K562 (cell line): ENCODE measurements at regions not wholly inside any gene's neighbourhood (a gene's known extent, or its start where the extent isn't known, plus 50 kb on each side); places are given as distances from the start of the nearest gene placed in this dataset.

Source experiments
- ATAC-seq: fragments of 200-7000 bp; cut with Tn5 transposase; 3 replicates; pipeline ENCODE4 v1.9.1; 2020; ENCODE audit warnings: moderate library complexity
- BruUV-seq: library from RNA; stranded (reverse); fragments of 400-500 nt; replicated peaks from 2 replicates; lab custom pipeline; 2021; lab: Mats Ljungman, UMichigan
- CTCF ChIA-PET: fragments of 300-600 bp; formaldehyde crosslinking; extraction: SDS; loops from one replicate; lab custom pipeline; 2021; ENCODE audit warnings: low intra/inter-chr PET ratio; lab: Yijun Ruan, JAX
- POLR2A ChIA-PET: fragments of 300-600, 350-650 bp; sonication (Branson Sonifier 250); formaldehyde crosslinking; extraction: SDS; loops from one replicate; lab custom pipeline; 2021; ENCODE audit warnings: antibody characterized with exemption, inconsistent platforms; lab: Yijun Ruan, JAX
- DNase-seq, 4 experiments: peaks; one replicate each; pipeline versions ENCODE4 v3.0.0 to v3.0.0-alpha.2; 2011 to 2018; ENCODE audit warnings: low spot score in 3 of 4, mixed read lengths in 3 of 4; ENCODE audit errors: extremely low read depth in 1 of 4
- FAIRE-seq: peaks from 2 replicates; lab custom pipeline; 2011; peaks lifted over from hg19 to GRCh38; lab: Jason Lieb, UNC
- H2AFZ ChIP-seq: 2 replicates; pipeline ENCODE4 v1.6.0; 2011; ENCODE audit warnings: low read depth, low read length, control low read depth, inconsistent platforms
- H3K27ac ChIP-seq: fragments of 200-600 bp; 3 replicates; pipeline ENCODE4 v1.8.0; 2011; ENCODE audit warnings: low read depth, mild to moderate bottlenecking, control low read depth, inconsistent platforms, low read length, moderate library complexity, mixed read lengths; ENCODE audit errors: extremely low read depth
- H3K27me3 ChIP-seq, 2 experiments: fragments of 300-600 bp in 1 of 2; 2 replicates in 1 of 2; 3 replicates in 1 of 2; pipeline versions ENCODE4 v1.6.0 to v1.8.0; 2011; ENCODE audit warnings: inconsistent platforms in 2 of 2, low read length in 2 of 2, mild to moderate bottlenecking in 1 of 2, mixed read lengths in 1 of 2, moderate library complexity in 1 of 2; ENCODE audit not compliant: control insufficient read depth in 2 of 2, insufficient read depth in 2 of 2
- H3K36me3 ChIP-seq: fragments of 300-600 bp; 3 replicates; pipeline ENCODE4 v1.8.0; 2011; ENCODE audit warnings: mild to moderate bottlenecking, low read length, inconsistent platforms; ENCODE audit not compliant: control insufficient read depth, insufficient read depth
- H3K4me1 ChIP-seq, 2 experiments: fragments of 200-600 bp in 1 of 2; replicated peaks in 1 of 2; 2 replicates in 1 of 2; 3 replicates in 1 of 2; pipeline versions ENCODE4 v1.5.1 to v1.8.0; 2011; ENCODE audit warnings: inconsistent platforms in 2 of 2, low read length in 2 of 2, mild to moderate bottlenecking in 1 of 2, mixed read lengths in 1 of 2, moderate library complexity in 1 of 2; ENCODE audit not compliant: control insufficient read depth in 2 of 2, insufficient read depth in 2 of 2
- H3K4me2 ChIP-seq: 2 replicates; pipeline ENCODE4 v1.6.1; 2011; ENCODE audit warnings: low read length, control low read depth, inconsistent platforms, mixed read lengths; ENCODE audit not compliant: insufficient read depth
- H3K4me3 ChIP-seq: fragments of 200-600 bp; sonication (generic), shearing (Covaris generic); 2 replicates; pipeline ENCODE4 v1.5.1; 2016; ENCODE audit warnings: control low read depth, inconsistent platforms
- H3K79me2 ChIP-seq: fragments of 200-600 bp; 3 replicates; pipeline ENCODE4 v1.8.0; 2011; ENCODE audit warnings: low read length, inconsistent platforms; ENCODE audit not compliant: control insufficient read depth, insufficient read depth
- H3K9ac ChIP-seq, 2 experiments: 2 replicates each; pipeline versions ENCODE4 v1.6.0 to v1.6.1; 2011; ENCODE audit warnings: low read depth in 2 of 2, low read length in 2 of 2, control low read depth in 1 of 2, inconsistent platforms in 1 of 2, mild to moderate bottlenecking in 1 of 2, mixed read lengths in 1 of 2; ENCODE audit not compliant: insufficient read depth in 1 of 2
- H3K9me1 ChIP-seq: one replicate; pipeline ENCODE4 v1.6.0; 2011; ENCODE audit warnings: inconsistent platforms, mild to moderate bottlenecking, low read length, moderate library complexity; ENCODE audit not compliant: control insufficient read depth, insufficient read depth
- H3K9me3 ChIP-seq: replicated peaks from 2 replicates; pipeline ENCODE4 v1.5.1; 2011; ENCODE audit warnings: low read depth, low read length, inconsistent platforms; ENCODE audit not compliant: control insufficient read depth, insufficient read depth
- H4K20me1 ChIP-seq: replicated peaks from 2 replicates; pipeline ENCODE4 v1.6.1; 2011; ENCODE audit warnings: low read length, inconsistent platforms, mixed read lengths; ENCODE audit not compliant: control insufficient read depth, insufficient read depth
- DACH1 ChIP-seq: fragments of 450-650 bp; IDR thresholded peaks from 2 replicates; pipeline ENCODE4 v1.6.1; 2018; ENCODE audit not compliant: partially characterized antibody
- KDM1A ChIP-seq, 2 experiments: fragments of 450-650 bp; IDR thresholded peaks; 2 replicates each; pipeline ENCODE4 v1.6.1; 2016; ENCODE audit warnings: mild to moderate bottlenecking in 2 of 2
- KDM5B ChIP-seq: fragments of 200-600 bp; sonication (generic); IDR thresholded peaks from 2 replicates; pipeline ENCODE4 v1.6.1; 2012; ENCODE audit warnings: low read depth, mild to moderate bottlenecking, moderate library complexity, low read length, control low read depth, inconsistent platforms; ENCODE audit not compliant: insufficient replicate concordance
- NFE2 ChIP-seq: IDR thresholded peaks from 2 replicates; pipeline ENCODE4 v1.6.1; 2014; ENCODE audit warnings: antibody characterized with exemption, low read depth
- RBM34 ChIP-seq: fragments of 200-400 bp; formaldehyde crosslinking; IDR thresholded peaks from 2 replicates; pipeline ENCODE4 v1.6.1; 2018; ENCODE audit warnings: low read length, borderline replicate concordance; ENCODE audit not compliant: insufficient read depth
- TEAD1 ChIP-seq, 2 experiments: fragments of 450-650 bp in 1 of 2; sonication (generic) in 1 of 2; formaldehyde crosslinking; IDR thresholded peaks; 2 replicates each; pipeline versions ENCODE4 v1.4.0 to v1.8.0; 2020 to 2022; ENCODE audit warnings: mild to moderate bottlenecking in 2 of 2, missing genetic modification reagents in 1 of 2
- ZFP1 ChIP-seq: fragments of 450-650 bp; formaldehyde crosslinking; IDR thresholded peaks from 2 replicates; pipeline ENCODE4 v1.4.0; 2020; ENCODE audit warnings: mild to moderate bottlenecking, mixed read lengths
- ZNF699 ChIP-seq: fragments of 250-450 bp; sonication (Bioruptor Pico); IDR thresholded peaks from 2 replicates; pipeline ENCODE4 v1.8.0; 2021; ENCODE audit warnings: mild to moderate bottlenecking, moderate library complexity; ENCODE audit not compliant: insufficient replicate concordance
- ZSCAN29 ChIP-seq: fragments of 450-650 bp; IDR thresholded peaks from 2 replicates; pipeline ENCODE4 v1.6.1; 2017
- WGBS: fragments of 100-300 bp; shearing (Covaris generic); methylation state at CpG from one replicate; pipeline ENCODE4 v1.1.6; 2016; ENCODE audit warnings: low coverage, mixed read lengths; ENCODE audit not compliant: insufficient coverage; ENCODE audit errors: missing lambda C conversion rate; 5-methylcytosine and 5-hydroxymethylcytosine counted together
- in situ Hi-C: fragments of 300-500 bp; cut with MboI; formaldehyde crosslinking; loops from 4 replicates; pipeline ENCODE4 v1.15.0; 2018; ENCODE audit warnings: inconsistent platforms, mixed read lengths
- intact Hi-C: fragments of 100-400 bp; cut with micrococcal nuclease; formaldehyde crosslinking; loops from 2 replicates; pipeline ENCODE4 v1.14.2; 2022
- TF ChIP-seq, protein P1 (sequence below): fragments of 450-650 bp; IDR thresholded peaks from 2 replicates; pipeline ENCODE4 v1.6.1; 2016; ENCODE audit warnings: mild to moderate bottlenecking
- TF ChIP-seq, protein P2 (sequence below): fragments of 450-650 bp; IDR thresholded peaks from 2 replicates; pipeline ENCODE4 v1.6.1; 2016; ENCODE audit warnings: antibody characterized with exemption
- TF ChIP-seq, protein P3 (sequence below): fragments of 250-450 bp; sonication (Bioruptor Pico); IDR thresholded peaks from 2 replicates; pipeline ENCODE4 v1.5.0; 2021
- TF ChIP-seq, protein P4 (sequence below): sonication (generic); formaldehyde crosslinking; IDR thresholded peaks from 2 replicates; pipeline ENCODE4 v1.8.1; 2023; ENCODE audit warnings: mild to moderate bottlenecking, missing genetic modification reagents

DNA sequence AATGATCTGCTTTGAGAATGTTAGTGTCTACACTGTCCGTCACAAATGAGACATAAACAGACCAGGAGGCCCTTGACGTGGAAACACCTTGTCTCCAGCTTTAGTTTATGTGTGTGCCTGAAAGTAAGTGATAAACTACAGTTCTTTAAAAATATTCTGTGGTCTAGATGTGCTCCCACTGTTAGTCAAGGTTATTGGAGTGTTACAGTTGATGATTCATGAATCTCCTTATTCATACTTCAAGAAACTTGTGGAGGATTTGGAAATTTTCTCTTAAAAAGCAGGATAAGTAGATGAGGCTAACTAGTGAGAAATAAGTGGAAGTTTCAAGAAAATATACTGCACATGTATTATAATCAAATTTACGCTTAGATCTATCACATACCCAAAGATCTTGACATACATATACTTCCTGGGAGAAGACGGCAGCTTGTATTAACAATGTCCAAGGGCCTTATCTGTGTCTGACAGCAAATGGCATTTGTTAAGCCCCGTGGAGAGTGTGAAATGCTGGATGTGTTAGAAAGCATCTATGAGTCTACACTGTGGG lies 90.5 kb upstream of the MBOAT1 start (continued):
- TF ChIP-seq, protein P1, sequence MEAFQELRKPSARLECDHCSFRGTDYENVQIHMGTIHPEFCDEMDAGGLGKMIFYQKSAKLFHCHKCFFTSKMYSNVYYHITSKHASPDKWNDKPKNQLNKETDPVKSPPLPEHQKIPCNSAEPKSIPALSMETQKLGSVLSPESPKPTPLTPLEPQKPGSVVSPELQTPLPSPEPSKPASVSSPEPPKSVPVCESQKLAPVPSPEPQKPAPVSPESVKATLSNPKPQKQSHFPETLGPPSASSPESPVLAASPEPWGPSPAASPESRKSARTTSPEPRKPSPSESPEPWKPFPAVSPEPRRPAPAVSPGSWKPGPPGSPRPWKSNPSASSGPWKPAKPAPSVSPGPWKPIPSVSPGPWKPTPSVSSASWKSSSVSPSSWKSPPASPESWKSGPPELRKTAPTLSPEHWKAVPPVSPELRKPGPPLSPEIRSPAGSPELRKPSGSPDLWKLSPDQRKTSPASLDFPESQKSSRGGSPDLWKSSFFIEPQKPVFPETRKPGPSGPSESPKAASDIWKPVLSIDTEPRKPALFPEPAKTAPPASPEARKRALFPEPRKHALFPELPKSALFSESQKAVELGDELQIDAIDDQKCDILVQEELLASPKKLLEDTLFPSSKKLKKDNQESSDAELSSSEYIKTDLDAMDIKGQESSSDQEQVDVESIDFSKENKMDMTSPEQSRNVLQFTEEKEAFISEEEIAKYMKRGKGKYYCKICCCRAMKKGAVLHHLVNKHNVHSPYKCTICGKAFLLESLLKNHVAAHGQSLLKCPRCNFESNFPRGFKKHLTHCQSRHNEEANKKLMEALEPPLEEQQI, result peak; percentile 58; the same call in 1 of the 2 replicates
- TF ChIP-seq DACH1 (no peak), ZFP1 (no peak), ZSCAN29 (peak; percentile 95), RBM34 (no peak), ZNF699 (CRISPR knock-in tag) (no peak), TEAD1 (CRISPR knock-in tag; IDR thresholded peaks at IDR 0.05) (0 out of 4 replicates have a peak, but pooled peaks of 1 of the 2 experiments have one; percentile 11), KDM1A (IDR thresholded peaks at IDR 0.05) (peak; percentile 82 to 87; a peak in 3 of 4 replicates), NFE2 (peak; percentile 19; the same call in 1 of the 2 replicates)

DNA sequence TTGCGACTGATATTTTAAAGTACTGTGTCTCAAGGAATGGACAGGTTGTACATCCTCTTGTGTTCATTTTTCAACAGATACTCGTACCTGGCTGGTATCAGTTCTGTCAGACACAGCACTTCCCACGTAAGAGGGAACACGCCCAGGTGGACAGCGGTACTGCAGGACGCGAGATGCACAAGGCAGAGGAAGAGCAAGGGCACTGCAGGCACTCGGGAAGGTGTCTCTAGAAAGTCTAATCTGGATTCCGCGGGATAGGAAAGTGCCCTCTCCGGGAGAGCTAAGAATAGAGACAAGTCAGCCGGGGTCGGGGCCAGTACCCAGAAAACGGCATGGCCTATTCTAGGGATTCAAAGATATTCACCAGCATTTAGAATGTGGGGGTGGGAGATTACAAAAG lies 94.2 kb upstream of the MBOAT1 start:
- no peak overlapping the region for H3K4me2 ChIP-seq
- H3K9me3 ChIP-seq, result 0 out of 2 replicates have a peak, but pooled peaks cover 2% of the 10 kb centered on the region
- no peak overlapping the region; a peak in 1 of 4 replicates for H3K9ac ChIP-seq
- ChIA-PET CTCF (no interaction called here), POLR2A (interaction anchor here (1.0 kb wide), 2 partner anchors 12 to 105 kb away, joined by 3 to 4 read pairs; no protein-coding TSS in a partner anchor)
- H3K4me3 ChIP-seq, result no peak overlapping the region
- 38% methylated on average over 14 of the region's 14 CpGs for WGBS
- no peaks in the 10 kb centered on the region for H3K9me1 ChIP-seq
- no peak for FAIRE-seq
- ATAC-seq, result peak; percentile 58
- in situ Hi-C loops, result no loop called here
- no peaks in the 10 kb centered on the region for H4K20me1 ChIP-seq
- peak in 1 of 4 experiments; percentile 41 for DNase-seq
- H3K4me1 ChIP-seq, result peaks cover 7 to 18% of the 10 kb centered on the region in 2 experiments; a peak in 4 of 5 replicates
- H3K79me2 ChIP-seq, result no peaks in the 10 kb centered on the region
- H3K27ac ChIP-seq, result no peak overlapping the region
- 0 out of 2 replicates have a peak overlapping the region, but pooled peaks have one; percentile 24 for H2AFZ ChIP-seq
- no TSS peak for BruUV-seq
- H3K36me3 ChIP-seq, result no peaks in the 10 kb centered on the region
- no peaks in the 10 kb centered on the region for H3K27me3 ChIP-seq
- intact Hi-C loops, result no loop called here
- TF ChIP-seq, protein P2, sequence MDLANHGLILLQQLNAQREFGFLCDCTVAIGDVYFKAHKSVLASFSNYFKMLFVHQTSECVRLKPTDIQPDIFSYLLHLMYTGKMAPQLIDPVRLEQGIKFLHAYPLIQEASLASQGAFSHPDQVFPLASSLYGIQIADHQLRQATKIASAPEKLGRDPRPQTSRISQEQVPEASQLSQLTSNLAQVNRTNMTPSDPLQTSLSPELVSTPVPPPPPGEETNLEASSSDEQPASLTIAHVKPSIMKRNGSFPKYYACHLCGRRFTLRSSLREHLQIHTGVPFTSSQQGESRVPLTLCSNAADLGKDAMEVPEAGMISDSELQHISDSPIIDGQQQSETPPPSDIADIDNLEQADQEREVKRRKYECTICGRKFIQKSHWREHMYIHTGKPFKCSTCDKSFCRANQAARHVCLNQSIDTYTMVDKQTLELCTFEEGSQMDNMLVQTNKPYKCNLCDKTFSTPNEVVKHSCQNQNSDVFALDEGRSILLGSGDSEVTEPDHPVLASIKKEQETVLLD, result no peak
- no peak for TF ChIP-seq KDM5B
- TF ChIP-seq, protein P3, sequence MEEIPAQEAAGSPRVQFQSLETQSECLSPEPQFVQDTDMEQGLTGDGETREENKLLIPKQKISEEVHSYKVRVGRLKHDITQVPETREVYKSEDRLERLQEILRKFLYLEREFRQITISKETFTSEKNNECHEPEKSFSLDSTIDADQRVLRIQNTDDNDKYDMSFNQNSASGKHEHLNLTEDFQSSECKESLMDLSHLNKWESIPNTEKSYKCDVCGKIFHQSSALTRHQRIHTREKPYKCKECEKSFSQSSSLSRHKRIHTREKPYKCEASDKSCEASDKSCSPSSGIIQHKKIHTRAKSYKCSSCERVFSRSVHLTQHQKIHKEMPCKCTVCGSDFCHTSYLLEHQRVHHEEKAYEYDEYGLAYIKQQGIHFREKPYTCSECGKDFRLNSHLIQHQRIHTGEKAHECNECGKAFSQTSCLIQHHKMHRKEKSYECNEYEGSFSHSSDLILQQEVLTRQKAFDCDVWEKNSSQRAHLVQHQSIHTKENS, result no peak
- TF ChIP-seq, protein P4, sequence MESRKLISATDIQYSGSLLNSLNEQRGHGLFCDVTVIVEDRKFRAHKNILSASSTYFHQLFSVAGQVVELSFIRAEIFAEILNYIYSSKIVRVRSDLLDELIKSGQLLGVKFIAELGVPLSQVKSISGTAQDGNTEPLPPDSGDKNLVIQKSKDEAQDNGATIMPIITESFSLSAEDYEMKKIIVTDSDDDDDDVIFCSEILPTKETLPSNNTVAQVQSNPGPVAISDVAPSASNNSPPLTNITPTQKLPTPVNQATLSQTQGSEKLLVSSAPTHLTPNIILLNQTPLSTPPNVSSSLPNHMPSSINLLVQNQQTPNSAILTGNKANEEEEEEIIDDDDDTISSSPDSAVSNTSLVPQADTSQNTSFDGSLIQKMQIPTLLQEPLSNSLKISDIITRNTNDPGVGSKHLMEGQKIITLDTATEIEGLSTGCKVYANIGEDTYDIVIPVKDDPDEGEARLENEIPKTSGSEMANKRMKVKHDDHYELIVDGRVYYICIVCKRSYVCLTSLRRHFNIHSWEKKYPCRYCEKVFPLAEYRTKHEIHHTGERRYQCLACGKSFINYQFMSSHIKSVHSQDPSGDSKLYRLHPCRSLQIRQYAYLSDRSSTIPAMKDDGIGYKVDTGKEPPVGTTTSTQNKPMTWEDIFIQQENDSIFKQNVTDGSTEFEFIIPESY (CRISPR knock-in tag), result 0 out of 2 replicates have a peak, but pooled peaks have one; percentile 16
